ENCODE measurements at regions not wholly inside any gene's neighbourhood (a gene's known extent, or its start where the extent isn't known, plus 50 kb on each side); places are given as distances from the start of the nearest gene placed in this dataset.

DNA sequence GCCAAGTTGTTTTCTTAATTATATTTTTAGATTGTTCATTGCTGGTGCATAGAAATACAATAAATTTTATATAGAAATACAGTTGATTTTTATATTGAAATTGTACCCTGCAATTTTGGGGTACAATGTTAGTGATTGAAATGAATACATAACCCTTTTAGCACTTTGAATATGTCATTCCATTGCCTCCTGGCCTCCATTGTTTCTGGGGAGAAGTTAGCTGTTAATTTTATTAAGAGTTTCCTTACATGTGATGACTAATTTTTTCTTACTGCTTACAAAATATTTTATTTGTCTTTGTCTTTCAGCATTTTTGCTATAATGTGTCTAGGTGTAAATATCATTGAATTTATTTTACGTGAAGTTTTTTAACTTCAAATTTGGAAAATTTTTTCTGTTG is 176.5 kb upstream of the DCC start:
- ATAC-seq (no peak), DNase-seq (ENCODE audit: extremely low read depth in 1 of 4, low spot score in 3 of 4) (no peak)
- CTCF ChIA-PET (ENCODE audit: low intra/inter-chr PET ratio), result no interaction called here
- TF ChIP-seq MCM3 (IDR thresholded peaks at IDR 0.05) (no peak), HDAC1 (IDR thresholded peaks at IDR 0.05) (no peak), HDAC8 (tag; IDR thresholded peaks at IDR 0.05) (no peak), POU5F1 (IDR thresholded peaks at IDR 0.05; ENCODE audit: borderline replicate concordance, low read depth, low read length, partially characterized antibody) (no peak), BACH1 (tag; IDR thresholded peaks at IDR 0.05) (no peak), FOXM1 (IDR thresholded peaks at IDR 0.05; ENCODE audit: low read depth) (no peak), FOXM1 (CRISPR knock-in tag; IDR thresholded peaks at IDR 0.05; ENCODE audit: low read depth) (no peak), POLR2H (tag; IDR thresholded peaks at IDR 0.05; ENCODE audit: low read depth) (no peak), HNRNPLL (IDR thresholded peaks at IDR 0.05; ENCODE audit: low read depth, low read length, poor library complexity, severe bottlenecking) (no peak), NFIX (CRISPR knock-in tag; IDR thresholded peaks at IDR 0.05; ENCODE audit: low read depth) (no peak), BCL6 (CRISPR knock-in tag; IDR thresholded peaks at IDR 0.05) (no peak), TCF3 (CRISPR knock-in tag; IDR thresholded peaks at IDR 0.05) (no peak)
- TF ChIP-seq, protein P1, sequence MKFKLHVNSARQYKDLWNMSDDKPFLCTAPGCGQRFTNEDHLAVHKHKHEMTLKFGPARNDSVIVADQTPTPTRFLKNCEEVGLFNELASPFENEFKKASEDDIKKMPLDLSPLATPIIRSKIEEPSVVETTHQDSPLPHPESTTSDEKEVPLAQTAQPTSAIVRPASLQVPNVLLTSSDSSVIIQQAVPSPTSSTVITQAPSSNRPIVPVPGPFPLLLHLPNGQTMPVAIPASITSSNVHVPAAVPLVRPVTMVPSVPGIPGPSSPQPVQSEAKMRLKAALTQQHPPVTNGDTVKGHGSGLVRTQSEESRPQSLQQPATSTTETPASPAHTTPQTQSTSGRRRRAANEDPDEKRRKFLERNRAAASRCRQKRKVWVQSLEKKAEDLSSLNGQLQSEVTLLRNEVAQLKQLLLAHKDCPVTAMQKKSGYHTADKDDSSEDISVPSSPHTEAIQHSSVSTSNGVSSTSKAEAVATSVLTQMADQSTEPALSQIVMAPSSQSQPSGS (CRISPR knock-in tag; IDR thresholded peaks at IDR 0.05), result no peak
- TF ChIP-seq, protein P2, sequence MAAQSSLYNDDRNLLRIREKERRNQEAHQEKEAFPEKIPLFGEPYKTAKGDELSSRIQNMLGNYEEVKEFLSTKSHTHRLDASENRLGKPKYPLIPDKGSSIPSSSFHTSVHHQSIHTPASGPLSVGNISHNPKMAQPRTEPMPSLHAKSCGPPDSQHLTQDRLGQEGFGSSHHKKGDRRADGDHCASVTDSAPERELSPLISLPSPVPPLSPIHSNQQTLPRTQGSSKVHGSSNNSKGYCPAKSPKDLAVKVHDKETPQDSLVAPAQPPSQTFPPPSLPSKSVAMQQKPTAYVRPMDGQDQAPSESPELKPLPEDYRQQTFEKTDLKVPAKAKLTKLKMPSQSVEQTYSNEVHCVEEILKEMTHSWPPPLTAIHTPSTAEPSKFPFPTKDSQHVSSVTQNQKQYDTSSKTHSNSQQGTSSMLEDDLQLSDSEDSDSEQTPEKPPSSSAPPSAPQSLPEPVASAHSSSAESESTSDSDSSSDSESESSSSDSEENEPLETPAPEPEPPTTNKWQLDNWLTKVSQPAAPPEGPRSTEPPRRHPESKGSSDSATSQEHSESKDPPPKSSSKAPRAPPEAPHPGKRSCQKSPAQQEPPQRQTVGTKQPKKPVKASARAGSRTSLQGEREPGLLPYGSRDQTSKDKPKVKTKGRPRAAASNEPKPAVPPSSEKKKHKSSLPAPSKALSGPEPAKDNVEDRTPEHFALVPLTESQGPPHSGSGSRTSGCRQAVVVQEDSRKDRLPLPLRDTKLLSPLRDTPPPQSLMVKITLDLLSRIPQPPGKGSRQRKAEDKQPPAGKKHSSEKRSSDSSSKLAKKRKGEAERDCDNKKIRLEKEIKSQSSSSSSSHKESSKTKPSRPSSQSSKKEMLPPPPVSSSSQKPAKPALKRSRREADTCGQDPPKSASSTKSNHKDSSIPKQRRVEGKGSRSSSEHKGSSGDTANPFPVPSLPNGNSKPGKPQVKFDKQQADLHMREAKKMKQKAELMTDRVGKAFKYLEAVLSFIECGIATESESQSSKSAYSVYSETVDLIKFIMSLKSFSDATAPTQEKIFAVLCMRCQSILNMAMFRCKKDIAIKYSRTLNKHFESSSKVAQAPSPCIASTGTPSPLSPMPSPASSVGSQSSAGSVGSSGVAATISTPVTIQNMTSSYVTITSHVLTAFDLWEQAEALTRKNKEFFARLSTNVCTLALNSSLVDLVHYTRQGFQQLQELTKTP (IDR thresholded peaks at IDR 0.05; ENCODE audit: low read depth in 1 of 2, partially characterized antibody in 2 of 2), result no peak
- TF ChIP-seq, protein P3, sequence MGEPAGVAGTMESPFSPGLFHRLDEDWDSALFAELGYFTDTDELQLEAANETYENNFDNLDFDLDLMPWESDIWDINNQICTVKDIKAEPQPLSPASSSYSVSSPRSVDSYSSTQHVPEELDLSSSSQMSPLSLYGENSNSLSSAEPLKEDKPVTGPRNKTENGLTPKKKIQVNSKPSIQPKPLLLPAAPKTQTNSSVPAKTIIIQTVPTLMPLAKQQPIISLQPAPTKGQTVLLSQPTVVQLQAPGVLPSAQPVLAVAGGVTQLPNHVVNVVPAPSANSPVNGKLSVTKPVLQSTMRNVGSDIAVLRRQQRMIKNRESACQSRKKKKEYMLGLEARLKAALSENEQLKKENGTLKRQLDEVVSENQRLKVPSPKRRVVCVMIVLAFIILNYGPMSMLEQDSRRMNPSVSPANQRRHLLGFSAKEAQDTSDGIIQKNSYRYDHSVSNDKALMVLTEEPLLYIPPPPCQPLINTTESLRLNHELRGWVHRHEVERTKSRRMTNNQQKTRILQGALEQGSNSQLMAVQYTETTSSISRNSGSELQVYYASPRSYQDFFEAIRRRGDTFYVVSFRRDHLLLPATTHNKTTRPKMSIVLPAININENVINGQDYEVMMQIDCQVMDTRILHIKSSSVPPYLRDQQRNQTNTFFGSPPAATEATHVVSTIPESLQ (CRISPR knock-in tag; IDR thresholded peaks at IDR 0.05), result no peak
- TF ChIP-seq, protein P4, sequence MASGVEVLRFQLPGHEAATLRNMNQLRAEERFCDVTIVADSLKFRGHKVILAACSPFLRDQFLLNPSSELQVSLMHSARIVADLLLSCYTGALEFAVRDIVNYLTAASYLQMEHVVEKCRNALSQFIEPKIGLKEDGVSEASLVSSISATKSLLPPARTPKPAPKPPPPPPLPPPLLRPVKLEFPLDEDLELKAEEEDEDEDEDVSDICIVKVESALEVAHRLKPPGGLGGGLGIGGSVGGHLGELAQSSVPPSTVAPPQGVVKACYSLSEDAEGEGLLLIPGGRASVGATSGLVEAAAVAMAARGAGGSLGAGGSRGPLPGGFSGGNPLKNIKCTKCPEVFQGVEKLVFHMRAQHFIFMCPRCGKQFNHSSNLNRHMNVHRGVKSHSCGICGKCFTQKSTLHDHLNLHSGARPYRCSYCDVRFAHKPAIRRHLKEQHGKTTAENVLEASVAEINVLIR (CRISPR knock-in tag; IDR thresholded peaks at IDR 0.05), result no peak

More for the DNA sequence above, 176.5 kb upstream of the DCC start:
- Histone ChIP-seq H4K20me1 (replicated peaks; ENCODE audit: control insufficient read depth, insufficient read depth, low read length) (no peaks in the 10 kb centered on the region), H3K4me1 (replicated peaks in 1 of 2; ENCODE audit: control insufficient read depth in 2 of 2, insufficient read depth in 2 of 2, low read length in 2 of 2) (no peaks in the 10 kb centered on the region), H3K9me1 (ENCODE audit: control insufficient read depth, insufficient read depth, low read length) (no peaks in the 10 kb centered on the region), H3K4me3 (no peak overlapping the region), H2AFZ (ENCODE audit: low read depth, low read length) (no peak overlapping the region), H3K27ac (ENCODE audit: extremely low read depth, low read depth, low read length) (no peak overlapping the region), H3K79me2 (ENCODE audit: control insufficient read depth, insufficient read depth, low read length) (no peaks in the 10 kb centered on the region), H3K27me3 (ENCODE audit: control insufficient read depth in 2 of 2, insufficient read depth in 2 of 2, low read length in 2 of 2) (no peaks in the 10 kb centered on the region), H3K4me2 (ENCODE audit: insufficient read depth, low read length) (no peak overlapping the region), H3K36me3 (ENCODE audit: control insufficient read depth, insufficient read depth, low read length) (no peaks in the 10 kb centered on the region), H3K9me3 (replicated peaks; ENCODE audit: control insufficient read depth, insufficient read depth, low read depth, low read length) (no peaks in the 10 kb centered on the region), H3K9ac (ENCODE audit: insufficient read depth in 1 of 2, low read depth in 2 of 2, low read length in 2 of 2) (no peak overlapping the region)
- POLR2A ChIA-PET, result no interaction called here
- FAIRE-seq, result no peak
- intact Hi-C loops (cut with micrococcal nuclease) (no loop called here), in situ Hi-C loops (cut with MboI) (no loop called here)
- no TSS peak for BruUV-seq (replicated peaks)
- WGBS (ENCODE audit: insufficient coverage, low coverage, missing lambda C conversion rate), result 9% methylated on average over 1 of the region's 1 CpG

All from K562 (cell line).